ENCODE measurements at regions not wholly inside any gene's neighbourhood (a gene's known extent, or its start where the extent isn't known, plus 50 kb on each side); places are given as distances from the start of the nearest gene placed in this dataset.

GRCh38 chr18:14917311-14917710 is 169.3 kb downstream of the ANKRD30B start:
- TF ChIP-seq SP1 (IDR thresholded peaks at IDR 0.05) (no peak), ZNF384 (IDR thresholded peaks at IDR 0.05) (no peak), ARNT (IDR thresholded peaks at IDR 0.05) (no peak), HDGF (IDR thresholded peaks at IDR 0.05; ENCODE audit: borderline replicate concordance) (no peak), CTBP1 (IDR thresholded peaks at IDR 0.05; ENCODE audit: borderline replicate concordance) (no peak), FOXM1 (IDR thresholded peaks at IDR 0.05; ENCODE audit: borderline replicate concordance) (no peak), SUZ12 (IDR thresholded peaks at IDR 0.05) (no peak), ELF4 (IDR thresholded peaks at IDR 0.05) (no peak), FOXA1 (IDR thresholded peaks at IDR 0.05) (no peak), NFRKB (IDR thresholded peaks at IDR 0.05) (no peak), FOXK2 (IDR thresholded peaks at IDR 0.05) (no peak), L3MBTL2 (conservative IDR thresholded peaks at IDR 0.05) (no peak)
